Body of pancreas (tissue), 4 donors: ENCODE measurements at regions not wholly inside any gene's neighbourhood (a gene's known extent, or its start where the extent isn't known, plus 50 kb on each side); places are given as distances from the start of the nearest gene placed in this dataset.

Source experiments
- POLR2A ChIP-seq, 3 donors: fragments of 450-650 bp; IDR thresholded peaks; one replicate each; pipeline ENCODE4 v1.6.1; 2016; ENCODE audit warnings: antibody characterized with exemption in 3 of 3, mild to moderate bottlenecking in 2 of 3
- TF ChIP-seq, protein P1 (sequence below), 7 experiments: fragments of 450-650 bp in 4 of 7; fragments of 200-600 bp in 3 of 7; sonication (generic) in 3 of 7; IDR thresholded peaks; one replicate each; pipeline ENCODE4 v1.5.1; 2016 to 2019; ENCODE audit warnings: antibody characterized with exemption in 7 of 7

DNA sequence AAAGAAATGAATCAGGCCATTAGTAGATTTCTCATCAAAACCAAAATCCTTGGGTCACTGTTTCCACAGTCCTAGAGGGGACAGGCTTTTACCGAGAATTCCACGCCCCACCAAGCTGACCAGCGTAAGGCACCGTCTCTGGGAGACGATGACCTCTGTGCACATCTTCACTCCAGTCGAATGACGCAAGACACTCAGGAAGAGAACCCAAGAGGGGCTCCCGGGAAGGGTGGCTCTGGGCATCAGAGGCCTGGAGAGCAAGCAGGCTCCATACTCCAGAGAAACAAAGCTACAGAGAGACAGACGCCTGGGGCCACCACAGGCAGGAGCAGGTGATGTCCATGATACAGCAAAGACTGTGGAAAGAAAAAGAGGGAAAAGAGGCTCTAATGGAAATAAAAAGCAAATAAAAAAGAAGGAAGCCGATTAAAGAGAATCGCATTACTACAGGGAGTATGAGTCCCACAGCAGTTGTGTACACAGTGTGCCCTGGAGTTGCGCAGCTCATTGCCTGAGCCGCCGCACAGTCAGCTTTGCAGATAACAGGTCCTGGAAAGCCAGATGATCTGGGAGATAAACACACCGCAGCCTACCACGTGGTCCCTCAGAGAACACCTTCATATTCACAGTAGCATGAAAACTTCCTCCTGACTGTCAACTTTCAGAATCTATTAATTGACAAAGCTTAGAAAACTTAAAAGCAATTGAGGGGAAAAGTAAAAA lies 572.7 kb upstream of the SALL3 start:
- TF ChIP-seq, protein P1, sequence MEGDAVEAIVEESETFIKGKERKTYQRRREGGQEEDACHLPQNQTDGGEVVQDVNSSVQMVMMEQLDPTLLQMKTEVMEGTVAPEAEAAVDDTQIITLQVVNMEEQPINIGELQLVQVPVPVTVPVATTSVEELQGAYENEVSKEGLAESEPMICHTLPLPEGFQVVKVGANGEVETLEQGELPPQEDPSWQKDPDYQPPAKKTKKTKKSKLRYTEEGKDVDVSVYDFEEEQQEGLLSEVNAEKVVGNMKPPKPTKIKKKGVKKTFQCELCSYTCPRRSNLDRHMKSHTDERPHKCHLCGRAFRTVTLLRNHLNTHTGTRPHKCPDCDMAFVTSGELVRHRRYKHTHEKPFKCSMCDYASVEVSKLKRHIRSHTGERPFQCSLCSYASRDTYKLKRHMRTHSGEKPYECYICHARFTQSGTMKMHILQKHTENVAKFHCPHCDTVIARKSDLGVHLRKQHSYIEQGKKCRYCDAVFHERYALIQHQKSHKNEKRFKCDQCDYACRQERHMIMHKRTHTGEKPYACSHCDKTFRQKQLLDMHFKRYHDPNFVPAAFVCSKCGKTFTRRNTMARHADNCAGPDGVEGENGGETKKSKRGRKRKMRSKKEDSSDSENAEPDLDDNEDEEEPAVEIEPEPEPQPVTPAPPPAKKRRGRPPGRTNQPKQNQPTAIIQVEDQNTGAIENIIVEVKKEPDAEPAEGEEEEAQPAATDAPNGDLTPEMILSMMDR (IDR thresholded peaks at IDR 0.05): no peak
- TF ChIP-seq POLR2A (IDR thresholded peaks at IDR 0.05): no peak
